ENCODE measurements at regions not wholly inside any gene's neighbourhood (a gene's known extent, or its start where the extent isn't known, plus 50 kb on each side); places are given as distances from the start of the nearest gene placed in this dataset.
A peak's percentile ranks its signal among the peaks of the same experiment; 100 is the strongest.

DNA sequence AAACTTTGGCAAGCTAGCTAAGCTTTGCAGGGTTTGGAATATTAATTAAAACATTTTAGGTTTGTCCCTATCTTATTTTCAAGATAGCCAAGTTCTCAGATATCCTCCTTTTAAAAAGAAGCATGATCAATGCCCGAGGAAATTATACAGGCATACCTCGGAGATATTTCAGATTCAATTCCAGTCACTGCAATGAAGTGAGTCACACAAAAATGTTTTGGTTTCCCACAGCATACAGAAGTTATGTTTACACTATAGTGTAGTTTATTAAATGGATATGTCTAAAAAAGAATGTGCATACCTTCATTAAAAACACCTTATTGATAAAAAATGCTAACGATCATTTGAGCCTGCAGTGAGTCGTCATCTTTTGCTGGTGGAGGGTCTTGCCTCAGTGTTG, 382.9 kb upstream of the NPVF start:
- DNase-seq (ENCODE audit: low read depth): peak; percentile 70
- TF ChIP-seq, protein P1, sequence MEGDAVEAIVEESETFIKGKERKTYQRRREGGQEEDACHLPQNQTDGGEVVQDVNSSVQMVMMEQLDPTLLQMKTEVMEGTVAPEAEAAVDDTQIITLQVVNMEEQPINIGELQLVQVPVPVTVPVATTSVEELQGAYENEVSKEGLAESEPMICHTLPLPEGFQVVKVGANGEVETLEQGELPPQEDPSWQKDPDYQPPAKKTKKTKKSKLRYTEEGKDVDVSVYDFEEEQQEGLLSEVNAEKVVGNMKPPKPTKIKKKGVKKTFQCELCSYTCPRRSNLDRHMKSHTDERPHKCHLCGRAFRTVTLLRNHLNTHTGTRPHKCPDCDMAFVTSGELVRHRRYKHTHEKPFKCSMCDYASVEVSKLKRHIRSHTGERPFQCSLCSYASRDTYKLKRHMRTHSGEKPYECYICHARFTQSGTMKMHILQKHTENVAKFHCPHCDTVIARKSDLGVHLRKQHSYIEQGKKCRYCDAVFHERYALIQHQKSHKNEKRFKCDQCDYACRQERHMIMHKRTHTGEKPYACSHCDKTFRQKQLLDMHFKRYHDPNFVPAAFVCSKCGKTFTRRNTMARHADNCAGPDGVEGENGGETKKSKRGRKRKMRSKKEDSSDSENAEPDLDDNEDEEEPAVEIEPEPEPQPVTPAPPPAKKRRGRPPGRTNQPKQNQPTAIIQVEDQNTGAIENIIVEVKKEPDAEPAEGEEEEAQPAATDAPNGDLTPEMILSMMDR (conservative IDR thresholded peaks at IDR 0.05; ENCODE audit: low read depth, low read length): no peak
- H3K4me3 ChIP-seq (ENCODE audit: low read depth, low read length): no peak overlapping the region

DNA sequence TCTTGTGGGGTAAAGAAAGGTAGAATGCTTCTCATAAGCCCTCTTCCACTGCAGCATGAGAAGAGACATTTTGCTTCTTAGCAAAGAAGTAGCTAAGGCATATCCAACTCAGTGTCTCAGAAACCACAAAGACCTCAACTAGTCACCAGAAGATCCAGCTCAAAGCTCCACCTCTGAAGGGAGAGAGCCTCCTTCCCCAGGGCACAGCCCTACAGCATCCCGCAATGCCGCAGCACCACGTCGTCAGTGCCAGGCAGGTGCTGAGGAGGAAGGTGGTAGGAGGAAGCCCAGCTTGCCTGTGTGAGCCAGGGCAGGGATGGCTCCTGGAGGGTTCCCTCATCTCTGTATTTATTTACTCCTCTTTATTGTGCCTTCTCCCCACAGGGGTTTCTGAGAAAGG, 385.6 kb upstream of the NPVF start:
- DNase-seq (ENCODE audit: low read depth): no peak
- H3K4me3 ChIP-seq (ENCODE audit: low read depth, low read length): no peak overlapping the region
- TF ChIP-seq, protein P1 (conservative IDR thresholded peaks at IDR 0.05; ENCODE audit: low read depth, low read length): no peak

DNA sequence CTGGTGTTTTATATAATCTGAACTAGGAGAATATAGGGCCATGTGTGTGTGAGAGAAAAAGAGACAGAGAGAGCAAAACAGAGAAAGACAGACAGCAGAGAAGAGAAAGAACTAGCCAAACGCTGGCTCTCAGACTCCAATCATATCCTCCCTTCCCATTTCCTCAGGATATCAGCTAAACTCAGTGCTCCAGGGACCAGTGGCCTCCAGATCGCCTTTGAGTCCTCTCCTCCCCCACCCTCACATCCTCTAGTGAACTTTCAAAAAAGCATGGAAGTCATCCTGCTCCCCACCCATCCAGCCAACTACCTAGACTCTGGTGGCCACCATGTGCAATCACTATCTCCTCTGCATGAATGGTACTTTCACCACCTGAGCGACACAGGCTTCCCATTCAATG, 386.1 kb upstream of the NPVF start:
- DNase-seq (ENCODE audit: low read depth): no peak
- TF ChIP-seq, protein P1 (conservative IDR thresholded peaks at IDR 0.05; ENCODE audit: low read depth, low read length): no peak
- no peak overlapping the region for H3K4me3 ChIP-seq (ENCODE audit: low read depth, low read length)

DNA sequence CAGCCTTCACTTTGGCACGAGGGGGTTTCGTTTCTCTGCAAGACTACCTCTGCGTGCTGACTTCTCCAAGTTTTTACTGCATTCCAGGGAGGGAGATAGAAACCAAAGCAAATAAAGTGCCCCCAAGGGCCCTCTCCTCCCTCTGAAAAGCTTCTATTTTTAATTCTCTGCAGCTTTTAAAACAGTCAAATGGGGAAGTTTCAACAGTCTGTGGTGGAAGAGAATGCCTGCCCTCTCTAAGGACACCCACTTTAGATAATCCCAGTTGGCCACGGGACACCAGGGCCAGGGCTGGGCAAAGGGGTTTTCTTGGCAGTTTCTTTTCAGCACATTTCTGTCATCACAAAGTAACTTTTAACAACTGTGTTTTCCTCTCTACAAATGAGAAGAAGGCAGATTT, 386.7 kb upstream of the NPVF start:
- DNase-seq (ENCODE audit: low read depth): no peak
- H3K4me3 ChIP-seq (ENCODE audit: low read depth, low read length): no peak overlapping the region
- TF ChIP-seq, protein P1 (conservative IDR thresholded peaks at IDR 0.05; ENCODE audit: low read depth, low read length): no peak

DNA sequence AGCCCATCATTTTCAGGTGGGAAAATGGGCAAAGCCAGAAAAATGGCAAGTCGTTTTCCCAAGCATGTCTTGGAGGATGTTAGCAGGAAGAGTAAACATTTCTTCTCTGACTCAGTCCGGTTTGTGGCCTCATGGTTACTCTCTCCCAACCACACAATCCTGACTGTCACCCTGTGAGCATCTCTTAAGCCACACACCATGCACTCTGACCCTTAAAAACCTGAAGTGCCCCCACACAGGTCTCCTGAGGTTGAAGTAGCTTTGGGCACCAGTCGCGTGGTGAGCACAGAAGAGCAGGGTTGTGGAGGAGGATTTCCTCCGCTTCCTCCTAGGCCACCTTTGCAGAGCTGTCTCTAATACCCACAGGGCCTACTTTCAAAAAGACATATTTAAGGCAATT, 387.3 kb upstream of the NPVF start:
- H3K4me3 ChIP-seq (ENCODE audit: low read depth, low read length): no peak overlapping the region
- peak; percentile 28 for DNase-seq (ENCODE audit: low read depth)
- TF ChIP-seq, protein P1 (conservative IDR thresholded peaks at IDR 0.05; ENCODE audit: low read depth, low read length): no peak

DNA sequence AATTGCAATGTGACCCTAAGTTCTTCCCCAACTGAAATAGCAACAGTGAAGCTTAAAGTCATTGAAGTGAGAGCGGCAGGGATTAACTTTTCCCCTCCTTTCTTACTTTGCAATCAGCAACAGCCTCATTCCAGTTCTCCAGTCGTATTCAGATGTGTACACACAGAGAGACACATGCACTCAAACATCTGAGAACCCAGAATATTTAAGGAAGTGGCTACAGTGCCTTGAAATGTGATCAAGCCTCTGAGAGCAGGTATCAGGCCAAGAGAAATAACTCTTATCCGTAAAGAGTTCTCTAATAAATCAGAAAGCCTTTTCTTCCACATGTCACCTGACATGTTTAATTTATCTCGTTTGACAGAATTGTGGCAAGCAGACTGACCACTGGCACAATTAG, 388.9 kb upstream of the NPVF start:
- TF ChIP-seq, protein P1 (conservative IDR thresholded peaks at IDR 0.05; ENCODE audit: low read depth, low read length): no peak
- H3K4me3 ChIP-seq (ENCODE audit: low read depth, low read length): no peak overlapping the region
- DNase-seq (ENCODE audit: low read depth): no peak

DNA sequence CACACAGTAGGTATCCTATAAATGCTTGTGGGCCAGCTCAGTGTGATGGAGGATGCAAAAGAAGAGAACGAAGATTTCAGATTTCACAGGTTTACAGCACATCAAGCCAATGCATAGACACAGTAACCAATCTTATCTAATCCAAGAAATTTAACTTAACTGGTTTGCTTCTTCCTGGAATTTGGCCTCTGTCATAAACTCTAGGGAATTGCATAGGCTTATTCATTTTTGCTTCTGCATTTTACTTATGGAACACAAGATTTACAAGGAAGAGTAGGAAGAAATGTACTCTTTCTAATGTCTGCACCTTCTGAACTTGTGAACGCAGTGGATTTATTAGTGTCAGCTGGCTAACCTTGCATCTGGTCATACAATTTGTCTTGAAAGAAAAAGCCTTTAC, 389.4 kb upstream of the NPVF start:
- TF ChIP-seq, protein P1 (conservative IDR thresholded peaks at IDR 0.05; ENCODE audit: low read depth, low read length): no peak
- H3K4me3 ChIP-seq (ENCODE audit: low read depth, low read length): no peak overlapping the region
- no peak for DNase-seq (ENCODE audit: low read depth)

All from choroid plexus epithelial cell (primary cell).